IPS DF 4.7 (cell line): ENCODE measurements at regions not wholly inside any gene's neighbourhood (a gene's known extent, or its start where the extent isn't known, plus 50 kb on each side); places are given as distances from the start of the nearest gene placed in this dataset.

Source experiments
- DNase-seq: peaks from one replicate; pipeline ENCODE4 v3.0.0-alpha.2; 2013; ENCODE audit warnings: low spot score; ENCODE audit errors: extremely low read depth

DNA sequence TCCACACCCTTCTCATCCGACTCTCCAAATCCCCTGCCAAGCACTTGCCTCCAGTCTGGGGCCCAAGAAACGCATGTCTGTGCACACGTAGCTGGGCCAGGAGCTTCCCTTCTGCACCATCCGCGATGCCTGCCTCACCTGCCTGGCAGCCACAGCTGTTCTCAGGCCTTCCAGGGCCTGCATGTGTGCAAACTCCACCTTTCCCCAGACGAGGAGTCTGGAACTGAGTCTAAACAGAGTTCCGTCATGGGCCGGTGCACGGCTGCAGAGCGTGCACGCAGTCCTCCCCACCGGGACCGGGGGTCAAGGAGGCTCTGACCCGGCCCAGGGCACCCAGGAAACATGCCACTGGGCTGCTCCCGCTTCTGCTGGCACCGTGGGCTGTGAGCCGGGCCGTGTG lies 66.8 kb upstream of the SALL3 start:
- DNase-seq: no peak

DNA sequence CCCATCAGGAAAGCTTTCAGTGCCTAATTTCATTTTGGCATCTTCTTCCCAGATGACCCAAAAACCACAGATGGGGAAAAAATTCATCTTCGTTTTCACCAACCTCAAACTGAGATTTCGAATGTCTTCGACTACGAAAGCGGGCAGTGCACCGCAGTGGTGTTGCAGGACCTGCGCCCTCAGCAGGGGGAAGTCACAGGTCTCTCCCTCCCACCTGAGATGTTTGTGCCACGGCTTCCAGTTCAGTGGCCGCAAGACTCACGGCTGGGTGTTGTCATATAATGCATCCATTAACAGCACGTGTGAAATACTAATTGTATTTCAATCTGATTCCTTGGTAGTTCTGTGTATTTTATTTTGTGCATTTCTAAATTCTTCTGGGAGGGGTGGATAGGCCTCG lies 66.2 kb upstream of the SALL3 start:
- no peak for DNase-seq

- DNase-seq: no peak
Observed at GRCh38 chr18:78913830-78914231, 65.8 kb upstream of the SALL3 start.

GRCh38 chr18:78914249-78914935 lies 65.2 kb upstream of the SALL3 start:
- DNase-seq: no peak

DNA sequence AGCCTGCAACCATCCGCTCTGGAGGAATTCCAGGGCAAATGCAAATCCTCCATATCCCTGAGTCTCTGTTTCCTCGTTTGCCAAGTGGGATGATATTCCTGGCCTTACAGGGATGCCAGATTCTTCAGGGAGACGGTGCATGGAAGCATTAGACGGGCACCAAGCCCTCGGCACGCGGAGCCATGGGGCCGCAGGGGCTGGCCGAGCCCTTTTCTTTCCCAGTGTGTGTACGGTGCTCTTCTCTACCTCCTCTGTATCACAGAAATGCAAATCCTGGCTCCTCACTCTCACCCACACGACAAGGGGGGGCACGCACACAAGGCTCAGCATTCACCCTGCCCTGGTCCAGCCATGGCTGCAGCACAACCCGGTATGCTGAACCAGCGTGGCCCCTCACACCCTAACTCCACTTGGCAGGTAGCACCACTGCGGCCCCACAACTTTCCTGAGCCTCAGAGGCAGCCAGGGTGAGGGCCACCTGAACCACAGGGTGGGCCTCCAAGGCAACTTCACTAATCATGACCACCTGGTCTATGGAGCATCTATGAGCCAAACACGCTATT lies 64.1 kb upstream of the SALL3 start:
- DNase-seq: no peak

- no peak for DNase-seq
Observed at GRCh38 chr18:78918707-78919106, 60.9 kb upstream of the SALL3 start.

DNA sequence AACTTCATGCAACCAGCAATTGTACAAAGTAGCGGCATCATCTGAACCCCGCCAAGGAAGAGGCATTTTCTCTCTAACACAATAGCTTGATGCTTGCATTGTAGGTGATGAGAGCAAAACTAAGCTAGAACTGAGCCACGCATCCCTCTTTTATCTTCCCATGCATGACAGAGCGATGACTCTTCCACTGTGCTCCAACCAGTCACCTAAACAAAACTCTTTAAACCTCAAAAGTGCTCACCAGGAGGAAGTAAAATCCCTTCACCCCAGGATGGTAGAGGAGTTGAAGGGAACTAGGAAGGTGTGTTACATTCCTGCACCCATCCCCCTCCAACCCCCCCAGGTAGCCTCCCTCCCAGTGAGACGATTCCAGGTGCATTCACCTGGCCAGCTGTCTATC lies 59.7 kb upstream of the SALL3 start:
- DNase-seq: no peak

DNA sequence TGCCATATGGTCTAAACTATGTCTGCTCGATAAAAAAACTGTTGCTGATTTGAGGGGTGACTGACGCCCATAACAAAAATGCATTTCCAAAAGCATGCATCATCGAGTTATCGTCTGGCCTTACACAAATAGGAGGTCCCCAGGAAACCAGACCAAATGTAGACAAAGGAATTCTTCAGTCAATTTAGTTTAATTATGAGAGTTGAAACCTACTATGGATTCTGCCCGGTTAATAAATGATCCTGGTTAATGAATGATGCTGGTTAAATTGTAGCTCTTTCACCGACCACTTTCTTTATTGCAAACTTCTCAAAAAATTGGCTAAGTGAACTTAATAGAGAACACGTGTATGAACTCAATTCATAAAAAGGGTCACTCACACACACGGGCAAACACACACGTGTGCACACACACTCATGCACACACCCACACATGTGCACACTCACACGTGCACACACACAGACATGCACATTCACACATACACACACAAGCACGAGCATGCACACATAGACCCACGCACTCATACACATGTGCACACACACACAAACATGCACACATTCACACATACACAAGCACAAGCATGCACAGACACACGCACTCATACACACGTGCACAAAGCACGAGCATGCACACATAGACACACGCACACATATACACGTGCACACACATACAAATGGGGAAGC lies 59.0 kb upstream of the SALL3 start:
- no peak for DNase-seq

DNA sequence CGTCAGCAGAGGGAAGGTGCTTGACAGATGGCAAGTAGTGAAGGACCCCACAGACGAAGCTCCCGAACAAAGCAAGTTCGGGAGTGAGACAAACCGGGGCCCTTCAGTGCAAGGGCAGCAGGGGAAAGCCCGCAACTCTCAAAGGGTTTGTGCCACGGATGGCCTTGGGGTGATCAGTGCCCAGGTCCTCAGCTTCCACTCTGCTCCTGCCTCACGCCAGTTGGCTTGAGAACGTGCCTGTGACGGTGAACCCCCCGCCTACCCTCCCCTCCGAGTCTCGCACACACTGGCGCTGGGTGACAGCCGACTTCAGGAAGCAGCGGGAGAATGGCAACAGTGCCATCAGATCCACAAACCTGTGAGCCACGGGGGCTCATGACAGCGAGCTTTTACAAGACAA lies 56.8 kb upstream of the SALL3 start:
- no peak for DNase-seq

GRCh38 chr18:78924301-78924700 lies 55.3 kb upstream of the SALL3 start:
- DNase-seq: no peak

DNA sequence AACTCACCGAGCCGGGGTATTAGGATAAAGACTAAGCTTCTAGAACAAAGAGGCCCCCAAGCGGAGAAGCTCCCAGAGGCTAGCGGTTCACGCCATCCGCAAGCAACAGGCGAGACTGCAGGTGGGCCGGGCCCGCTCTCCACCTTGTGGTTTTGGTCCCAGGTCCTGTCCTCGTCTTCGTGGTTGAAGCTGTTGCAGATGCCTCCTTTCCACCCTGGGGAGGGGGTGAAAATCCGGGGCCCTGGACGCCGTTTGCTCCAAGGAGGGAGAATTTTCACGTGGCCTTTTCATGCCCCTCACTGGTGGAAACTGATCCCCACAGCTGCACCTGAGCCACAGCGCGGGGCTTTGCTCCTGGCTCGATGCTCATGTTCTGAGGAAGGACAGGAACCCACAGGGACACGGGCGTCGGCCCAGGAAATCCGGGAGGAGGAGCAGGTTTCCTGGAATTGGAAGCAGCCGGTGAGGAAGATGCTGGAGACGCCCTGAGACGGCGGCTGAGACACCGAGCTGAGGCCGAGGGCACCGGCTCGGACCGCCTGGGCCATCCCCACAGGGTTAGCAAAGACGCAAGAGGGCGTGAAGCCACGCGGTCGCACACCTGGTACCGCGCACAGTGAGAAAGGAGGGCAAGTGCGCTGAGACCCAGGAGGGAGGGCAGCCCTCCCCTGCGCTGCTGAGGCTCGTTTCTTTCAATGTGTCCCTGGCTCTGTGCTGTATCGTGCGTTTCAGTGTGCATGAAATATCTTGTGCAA lies 54.7 kb upstream of the SALL3 start:
- no peak for DNase-seq

- DNase-seq: no peak
Observed at GRCh38 chr18:78925557-78926242, 53.9 kb upstream of the SALL3 start.

GRCh38 chr18:78926243-78926615 lies 53.4 kb upstream of the SALL3 start:
- no peak for DNase-seq

- DNase-seq: no peak
Observed at GRCh38 chr18:78927156-78927555, 52.5 kb upstream of the SALL3 start.

DNA sequence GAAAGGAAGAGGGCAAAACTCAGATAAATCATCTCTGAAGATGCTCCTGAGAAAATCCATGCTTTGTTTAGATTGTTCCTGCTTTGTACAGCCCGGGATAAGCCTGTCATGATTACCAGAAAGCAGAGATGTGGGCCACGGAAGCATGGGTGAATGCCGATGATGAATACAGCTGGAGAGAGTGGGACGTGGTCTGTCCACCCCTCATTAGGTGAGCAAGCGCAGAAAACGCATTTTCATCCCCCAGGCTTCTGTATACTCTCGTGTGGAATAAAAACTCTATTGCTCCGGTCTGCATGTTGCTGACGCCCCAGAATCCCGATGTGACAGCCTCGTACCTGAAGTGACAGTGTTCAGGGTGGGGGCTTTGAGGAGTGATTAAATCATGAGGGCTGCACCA lies 52.0 kb upstream of the SALL3 start:
- DNase-seq: no peak

GRCh38 chr18:78928076-78928475 lies 51.5 kb upstream of the SALL3 start:
- no peak for DNase-seq

DNA sequence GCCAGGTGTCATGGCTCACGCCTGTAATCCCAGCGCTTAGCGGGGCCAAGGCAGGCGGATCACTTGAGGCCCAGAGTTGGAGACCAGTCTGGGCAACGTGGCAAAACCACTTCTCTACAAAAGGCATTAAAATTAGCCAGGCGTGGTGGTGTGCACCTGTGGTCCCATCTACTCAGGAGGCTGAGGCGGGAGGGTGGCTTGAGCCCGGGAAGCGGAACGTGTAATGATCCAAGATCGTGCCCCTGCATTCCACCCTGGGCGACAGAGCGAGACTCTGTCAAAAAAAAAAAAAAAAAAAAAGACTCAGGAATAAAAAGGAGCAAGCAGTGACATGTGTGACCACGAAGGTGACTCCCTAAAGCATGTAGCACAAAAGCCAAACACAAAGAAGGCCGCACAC lies 50.1 kb upstream of the SALL3 start:
- no peak for DNase-seq
